Activated CD4-positive, alpha-beta T cell treated with anti-CD3 and anti-CD28 coated beads, Interleukin-10, Interleukin-2, amounts not matched to agents 100 ng/mL and 50 ng/mL, durations not matched to agents 16 hours and 8 hours (primary cell): ENCODE measurements at regions not wholly inside any gene's neighbourhood (a gene's known extent, or its start where the extent isn't known, plus 50 kb on each side); places are given as distances from the start of the nearest gene placed in this dataset.

ENCODE experiments used
- DNase-seq: peaks from one replicate; pipeline ENCODE4 v3.0.0-alpha.2; 2020

GRCh38 chr6:113445201-113445600, 411.9 kb upstream of the MARCKS start:
- DNase-seq, result no peak

- DNase-seq, result peak; percentile 2
These were observed 409.9 kb upstream of the MARCKS start for GRCh38 chr6:113447088-113447831.

- no peak for DNase-seq
These were observed 408.1 kb upstream of the MARCKS start for GRCh38 chr6:113449051-113449450.

- DNase-seq, result no peak
These were observed 407.1 kb upstream of the MARCKS start for GRCh38 chr6:113450061-113450465.

GRCh38 chr6:113451049-113451448, 406.1 kb upstream of the MARCKS start:
- no peak for DNase-seq

- no peak for DNase-seq
These were observed 399.9 kb upstream of the MARCKS start for GRCh38 chr6:113457198-113457597.

GRCh38 chr6:113457751-113458150, 399.4 kb upstream of the MARCKS start:
- no peak for DNase-seq

GRCh38 chr6:113458368-113459010, 398.7 kb upstream of the MARCKS start:
- no peak for DNase-seq

- DNase-seq, result no peak
These were observed 395.8 kb upstream of the MARCKS start for GRCh38 chr6:113461153-113461932.

- DNase-seq, result no peak
These were observed 392.6 kb upstream of the MARCKS start for GRCh38 chr6:113464536-113464935.

- DNase-seq, result peak; percentile 1
These were observed 392.2 kb upstream of the MARCKS start for GRCh38 chr6:113464960-113465359.

- no peak for DNase-seq
These were observed 390.6 kb upstream of the MARCKS start for GRCh38 chr6:113466526-113466925.

- no peak for DNase-seq
These were observed 381.8 kb upstream of the MARCKS start for GRCh38 chr6:113475392-113475791.

GRCh38 chr6:113476937-113477839, 380.0 kb upstream of the MARCKS start:
- DNase-seq, result no peak

GRCh38 chr6:113480616-113481015, 376.5 kb upstream of the MARCKS start:
- DNase-seq, result no peak

- DNase-seq, result no peak
These were observed 375.7 kb upstream of the MARCKS start for GRCh38 chr6:113481458-113481857.

- no peak for DNase-seq
These were observed 375.2 kb upstream of the MARCKS start for GRCh38 chr6:113481910-113482309.

GRCh38 chr6:113482771-113483170, 374.4 kb upstream of the MARCKS start:
- DNase-seq, result no peak

GRCh38 chr6:113486199-113486598, 370.9 kb upstream of the MARCKS start:
- no peak for DNase-seq

GRCh38 chr6:113487489-113488058, 369.6 kb upstream of the MARCKS start:
- no peak for DNase-seq

- DNase-seq, result no peak
These were observed 369.1 kb upstream of the MARCKS start for GRCh38 chr6:113488061-113488460.
